GM18870 (cell line): ENCODE measurements at regions not wholly inside any gene's neighbourhood (a gene's known extent, or its start where the extent isn't known, plus 50 kb on each side); places are given as distances from the start of the nearest gene placed in this dataset.

Experiments used
- ATAC-seq: cut with Tn5 transposase; IDR thresholded peaks from one replicate; pipeline ENCODE4 v1.9.1; 2021; ENCODE audit warnings: moderate library complexity; ENCODE audit not compliant: unreplicated experiment

DNA sequence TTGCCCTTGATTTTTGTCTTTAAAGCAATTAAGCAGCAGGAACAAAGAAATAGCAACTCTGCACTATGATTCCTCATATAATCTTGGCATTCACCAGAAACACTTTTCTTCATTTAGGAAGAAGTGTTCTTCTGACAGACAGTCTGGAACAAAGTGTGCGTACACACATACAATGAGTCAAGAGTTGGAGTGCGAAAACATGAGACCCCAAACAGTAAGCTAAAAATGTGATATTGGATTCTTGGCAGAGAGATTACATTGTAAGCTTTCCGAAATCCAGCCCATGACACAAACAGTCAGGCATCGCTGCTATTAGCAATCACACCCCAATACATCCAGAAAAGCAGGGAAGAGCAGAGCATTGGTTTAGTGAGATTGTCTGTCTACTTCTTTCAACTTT is 306.7 kb upstream of the TBC1D5 start:
- ATAC-seq = no peak

DNA sequence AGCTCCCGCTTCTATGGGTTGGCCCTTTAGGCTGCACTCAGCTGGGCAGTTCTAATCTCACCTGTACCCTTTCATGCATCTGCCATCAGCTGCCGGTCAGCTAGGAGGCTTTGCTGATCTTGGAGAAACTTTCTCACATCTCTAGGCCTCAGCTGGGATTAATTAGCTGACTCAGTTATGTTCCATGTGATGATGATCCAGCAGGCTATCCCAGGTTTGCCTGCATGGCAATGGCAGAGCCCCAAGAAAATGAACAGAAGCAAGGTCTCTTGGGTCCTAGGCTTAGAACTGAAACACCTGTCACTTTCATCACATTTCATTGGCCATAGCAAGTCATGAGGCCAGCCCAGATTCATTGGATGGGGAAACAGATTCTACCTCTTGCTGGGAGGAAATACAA is 304.6 kb upstream of the TBC1D5 start:
- no peak for ATAC-seq

DNA sequence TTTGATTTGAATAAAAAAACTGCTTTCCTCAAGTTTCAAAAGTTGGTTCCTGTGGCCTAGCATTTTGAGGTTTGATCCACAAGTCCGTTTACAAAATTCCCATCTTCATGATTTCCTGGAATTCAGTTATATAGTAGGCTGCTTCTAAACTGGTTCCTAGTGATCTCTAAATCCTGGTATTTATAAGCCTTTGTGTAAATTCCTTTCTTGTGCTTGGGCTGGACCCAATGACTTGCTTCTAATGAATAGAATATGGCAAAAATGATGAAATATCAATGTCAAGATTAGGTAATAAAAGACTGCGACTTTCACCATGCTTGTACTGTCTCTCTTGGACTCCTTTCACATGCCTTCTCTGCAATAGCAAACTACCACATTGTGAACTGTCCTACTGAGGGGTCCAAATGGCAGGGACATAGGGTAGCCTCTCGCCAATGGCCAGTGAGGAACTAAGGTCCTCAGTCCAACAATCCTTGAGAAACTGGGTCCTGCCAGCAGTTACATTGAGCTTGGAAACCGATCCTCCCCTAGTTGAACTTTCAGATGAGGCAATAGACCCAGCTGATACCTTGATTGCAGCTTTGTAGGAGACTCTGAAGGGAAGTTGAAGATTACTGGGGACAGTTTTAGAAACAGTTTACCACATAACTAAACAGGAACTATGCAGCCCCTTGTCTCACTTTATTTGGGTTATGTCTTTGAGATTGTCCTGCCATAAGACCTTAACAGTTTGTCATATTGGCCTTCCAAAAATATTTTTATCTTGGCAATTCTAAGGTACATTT is 303.9 kb upstream of the TBC1D5 start:
- ATAC-seq = no peak

DNA sequence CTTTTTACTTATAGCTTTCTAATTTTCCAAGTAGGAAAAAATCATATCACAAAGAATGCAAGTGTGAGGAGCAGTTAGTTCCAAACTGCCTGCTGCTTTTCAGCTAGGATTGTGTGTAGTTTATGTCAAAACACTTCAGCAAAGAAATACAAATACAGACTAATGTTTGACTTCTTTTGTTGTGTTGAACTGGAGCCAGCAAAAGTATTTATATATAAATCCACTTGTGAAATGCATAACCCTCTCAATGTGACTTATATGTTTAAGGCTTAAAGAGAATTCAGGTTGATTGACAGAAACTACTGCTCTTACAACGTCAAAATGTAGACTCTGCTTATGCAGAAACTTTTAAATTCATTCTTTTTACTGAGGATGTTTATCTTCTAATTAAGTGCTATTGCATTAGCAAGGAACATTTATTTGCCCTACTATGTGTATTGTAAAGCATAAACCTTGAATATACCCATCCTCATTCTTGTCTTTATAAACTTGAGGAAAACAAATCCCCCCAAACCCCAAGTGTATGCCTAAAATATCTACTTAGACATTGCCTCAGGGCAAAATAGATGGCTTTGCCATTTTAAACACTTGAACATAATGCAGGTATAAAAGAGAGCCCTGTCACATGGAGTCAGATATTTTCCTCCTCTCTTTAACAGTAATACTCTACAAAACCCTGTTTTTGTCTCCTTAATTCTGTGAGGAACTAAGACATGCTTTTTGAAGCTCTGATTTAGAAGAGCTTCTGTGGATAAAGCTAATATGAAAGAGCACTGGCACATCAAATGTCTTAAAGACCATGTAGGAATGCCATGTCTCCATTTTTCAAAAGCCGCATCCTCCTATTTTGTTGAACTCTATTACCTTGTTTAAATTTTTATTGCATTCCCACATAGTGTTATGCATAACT is 302.8 kb upstream of the TBC1D5 start:
- ATAC-seq = no peak

DNA sequence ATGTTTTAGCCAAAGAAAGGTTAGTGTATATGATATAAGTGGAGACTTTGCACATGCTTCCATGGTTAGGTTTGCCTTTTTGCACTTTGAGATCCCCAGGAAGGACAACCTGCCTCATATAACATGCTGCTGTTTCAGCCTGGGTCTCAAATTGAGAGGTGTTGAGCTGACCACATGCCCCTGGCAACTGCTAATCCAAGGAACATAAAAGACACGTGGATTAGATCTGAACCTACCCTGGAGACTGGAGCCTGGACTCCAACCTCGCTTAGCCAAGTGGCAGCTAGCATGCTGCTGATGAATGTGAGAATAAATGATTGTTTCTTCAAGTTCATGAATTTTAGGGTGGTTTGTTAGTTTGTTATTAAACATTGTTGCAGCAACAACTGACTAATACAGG is 301.8 kb upstream of the TBC1D5 start:
- no peak for ATAC-seq

DNA sequence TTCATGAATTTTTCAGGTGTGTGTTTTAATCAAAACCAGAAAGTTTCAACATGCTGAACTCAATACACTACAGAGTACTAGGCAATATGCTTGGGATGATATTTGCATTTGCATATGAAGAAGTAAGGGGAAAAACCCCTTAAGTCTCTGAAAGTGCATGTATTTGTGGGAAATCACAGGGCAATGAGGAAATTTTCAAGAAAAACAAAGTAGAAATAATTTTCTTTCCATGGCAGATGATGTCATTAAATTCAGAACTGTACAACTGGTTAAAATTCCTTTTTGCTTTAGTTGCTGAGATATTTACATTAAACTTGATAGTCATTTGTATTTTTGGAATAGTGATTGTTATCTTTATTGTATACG is 294.0 kb upstream of the TBC1D5 start:
- no peak for ATAC-seq

DNA sequence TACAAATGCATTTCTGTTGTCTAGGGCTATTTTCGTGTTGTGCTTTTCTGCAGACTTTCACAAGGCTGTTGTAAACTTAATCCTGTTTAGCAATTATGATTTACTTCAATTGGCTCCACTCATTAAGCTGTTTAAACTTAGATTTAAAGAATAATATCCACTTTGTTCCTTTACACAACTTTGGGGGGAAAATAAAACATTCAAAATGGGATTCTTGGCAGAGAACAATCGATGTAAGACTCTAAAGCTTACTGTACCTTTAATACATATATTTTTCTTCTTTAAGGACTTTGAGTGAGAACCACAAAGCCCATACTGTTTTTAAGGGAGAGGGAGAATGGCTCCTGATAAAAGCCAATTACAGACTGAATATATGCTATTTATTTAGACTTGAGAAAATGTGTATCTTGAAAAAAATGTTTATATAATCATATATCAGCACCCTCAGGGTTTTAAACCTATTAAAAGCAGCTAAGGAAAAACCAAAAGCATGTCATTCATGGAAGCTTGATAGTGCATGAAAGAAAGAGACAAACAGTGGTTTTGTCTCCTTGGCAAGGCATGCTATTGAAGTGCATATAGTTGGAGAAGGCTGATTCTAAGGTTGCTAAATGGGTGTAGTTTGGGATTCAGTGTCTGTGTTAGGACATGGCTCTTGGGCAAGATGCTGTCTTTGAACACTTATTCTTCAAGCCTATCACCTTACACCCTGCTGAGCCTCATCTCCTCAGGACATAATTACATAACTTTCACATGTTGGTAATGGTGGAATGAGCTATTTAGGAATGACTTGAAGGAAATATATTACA is 293.4 kb upstream of the TBC1D5 start:
- no peak for ATAC-seq

DNA sequence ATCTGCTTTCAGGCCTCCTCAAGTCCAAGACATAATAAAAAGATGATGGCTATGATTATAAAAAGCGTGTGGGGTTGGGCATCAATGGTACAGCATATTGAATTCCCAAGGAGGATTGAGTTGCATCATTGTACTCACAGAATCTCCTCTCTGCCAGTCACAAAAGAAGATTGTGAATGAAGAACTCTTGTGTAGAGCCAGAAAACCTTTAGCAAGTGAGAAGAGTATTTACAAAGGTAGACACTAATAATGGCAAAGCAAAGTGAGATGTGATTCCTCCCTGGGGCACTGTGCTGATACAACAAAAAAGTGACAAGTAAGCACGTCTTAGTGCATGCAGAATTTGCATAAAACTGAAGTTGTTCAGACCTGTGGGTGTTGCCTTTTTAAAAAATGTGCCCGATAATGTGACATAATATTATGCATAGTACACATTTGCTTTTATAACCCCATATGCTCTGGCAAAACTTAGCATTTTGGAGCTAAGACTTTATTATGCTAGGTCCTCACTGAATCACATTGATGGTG is 291.2 kb upstream of the TBC1D5 start:
- ATAC-seq = no peak

DNA sequence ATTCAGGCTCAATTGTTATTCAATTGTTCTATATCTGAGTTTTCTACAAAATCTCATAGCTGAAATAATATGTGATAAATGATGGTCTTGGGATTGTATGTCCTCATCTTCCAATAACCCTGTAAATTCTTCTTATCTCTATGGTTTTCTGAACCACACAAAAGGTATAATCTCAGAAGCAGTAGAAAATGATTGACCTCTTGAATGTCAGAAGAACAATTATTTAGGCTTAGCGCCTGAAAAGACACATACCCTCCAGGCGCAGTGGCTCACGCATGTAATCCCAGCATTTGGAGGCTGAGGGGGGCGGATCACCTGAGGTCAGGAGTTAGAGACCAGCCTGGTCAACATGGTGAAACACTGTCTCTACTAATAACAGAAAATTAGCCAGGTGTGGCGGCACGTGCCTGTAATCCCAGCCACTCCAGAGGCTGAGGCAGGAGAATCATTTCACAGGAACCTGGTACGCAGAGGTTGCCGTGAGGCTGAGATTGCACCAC is 288.0 kb upstream of the TBC1D5 start:
- ATAC-seq = no peak

DNA sequence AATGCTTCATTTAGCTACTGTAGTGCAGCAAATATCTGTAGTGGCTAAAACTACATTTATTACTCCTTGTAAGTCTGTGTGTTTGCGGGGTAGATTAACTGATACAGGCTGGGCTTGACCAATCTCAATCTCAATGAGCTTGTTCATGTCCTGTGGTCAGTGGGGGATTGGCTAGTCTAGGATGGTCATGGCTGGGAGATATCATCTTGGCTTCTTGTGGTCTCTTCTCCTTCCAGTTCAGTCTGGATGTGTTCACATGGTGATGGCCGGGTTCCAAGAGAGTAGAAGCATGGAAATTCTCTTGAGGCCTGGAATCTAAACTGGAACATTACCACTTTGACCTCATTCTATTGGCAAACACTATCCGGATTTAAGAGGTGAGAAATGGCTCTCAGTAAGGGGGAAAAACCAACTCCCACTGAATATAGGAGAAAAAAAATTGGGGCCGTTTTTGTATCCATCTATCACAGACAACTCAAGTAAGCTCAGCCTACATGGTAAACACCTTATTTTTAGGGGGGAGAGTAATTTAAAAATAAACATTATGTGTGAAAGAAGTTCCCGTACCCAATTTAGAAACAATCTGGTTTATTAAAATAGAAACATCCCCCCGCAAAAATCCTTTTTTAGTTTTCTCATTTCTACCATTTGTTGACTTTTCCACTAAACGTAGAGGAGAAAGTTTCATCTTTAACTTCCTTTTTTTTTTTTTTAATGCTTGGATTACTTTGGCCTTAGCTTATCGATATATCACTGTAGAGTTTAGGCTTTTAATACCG is 284.9 kb upstream of the TBC1D5 start:
- ATAC-seq = no peak

DNA sequence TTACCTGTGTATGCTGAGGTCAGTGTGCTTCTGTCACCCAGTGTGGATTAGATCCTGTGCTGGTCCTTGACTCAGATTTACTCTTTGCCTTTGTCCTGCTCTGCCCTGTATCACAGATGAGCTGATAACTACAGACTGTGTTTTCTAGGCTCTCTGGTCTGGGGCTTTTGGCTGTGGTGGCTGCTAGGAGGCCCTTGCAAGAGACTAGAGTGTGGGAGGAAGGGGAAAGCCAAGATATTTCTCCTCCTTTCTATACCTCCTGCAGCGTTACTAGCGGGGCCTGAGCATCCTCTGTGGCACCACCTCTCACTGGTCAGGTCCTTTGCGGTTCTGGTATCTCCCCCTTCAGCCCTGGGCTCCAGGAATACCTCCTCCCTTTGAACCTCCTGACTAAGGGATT is 282.3 kb upstream of the TBC1D5 start:
- ATAC-seq = no peak

DNA sequence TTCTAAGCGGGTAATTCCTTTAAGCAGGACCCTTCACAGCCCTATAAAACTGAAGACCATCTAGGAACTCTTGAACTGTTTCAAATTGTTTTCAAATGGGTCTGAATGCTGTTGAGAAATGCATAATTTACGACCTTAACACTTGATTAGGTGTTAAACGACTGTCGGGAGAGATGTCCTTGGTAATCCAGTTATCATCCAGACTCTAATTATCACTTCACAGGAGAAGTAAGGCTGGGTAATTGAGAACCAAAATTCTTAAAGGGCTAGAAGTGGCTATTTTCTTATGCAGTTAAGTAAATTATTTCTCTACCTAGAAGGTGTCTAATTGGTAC is 276.7 kb upstream of the TBC1D5 start:
- ATAC-seq = no peak

DNA sequence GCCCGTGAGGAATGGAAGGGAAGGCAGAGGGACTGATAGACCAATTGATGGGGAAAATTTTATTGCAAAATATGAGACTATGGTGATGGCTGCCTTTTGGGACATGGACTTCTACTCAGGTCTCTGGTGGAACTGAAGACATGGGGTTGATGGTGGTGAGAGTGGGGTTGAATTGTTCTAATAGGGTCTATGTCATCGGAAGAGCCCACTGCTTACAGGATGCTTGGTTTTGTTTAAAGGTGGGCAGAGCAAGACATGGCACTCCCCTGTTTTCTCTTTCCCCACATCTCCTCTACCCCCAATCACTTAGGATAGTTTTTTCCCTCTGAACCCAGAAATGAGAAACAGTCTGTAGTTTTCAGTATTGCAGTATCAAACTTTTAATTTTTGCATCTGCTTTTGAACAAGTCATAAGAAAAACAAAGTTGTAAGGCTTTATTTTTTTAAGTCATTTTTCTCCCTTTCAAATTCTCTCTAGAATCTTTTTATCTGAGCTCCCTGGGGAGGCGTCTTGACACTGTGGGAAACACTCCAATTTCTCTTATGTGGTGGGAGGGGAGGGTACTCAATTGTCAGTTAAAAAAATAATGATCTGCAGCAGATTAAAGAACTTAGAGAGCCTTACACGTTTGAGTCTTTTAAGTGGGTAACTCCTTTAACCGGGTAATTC is 276.2 kb upstream of the TBC1D5 start:
- ATAC-seq = no peak

DNA sequence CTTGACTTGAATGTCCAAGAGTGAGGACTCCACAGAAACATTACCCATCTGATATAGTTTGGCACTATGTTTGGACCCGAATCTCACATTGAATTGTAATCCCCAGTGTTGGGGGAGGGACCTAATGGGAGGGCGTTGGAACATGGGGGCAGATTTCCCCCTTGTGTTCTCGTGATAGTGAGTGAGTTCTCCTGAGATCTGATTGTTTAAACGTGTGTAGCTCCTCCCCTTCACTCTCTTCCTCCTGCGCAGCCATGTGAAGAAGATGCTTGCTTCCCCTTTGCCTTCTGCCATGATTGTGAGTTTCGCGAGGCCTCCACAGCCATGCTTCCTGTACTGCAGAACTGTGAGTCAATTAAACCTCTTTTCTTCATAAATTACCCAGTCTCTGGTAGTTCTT is 273.9 kb upstream of the TBC1D5 start:
- ATAC-seq = no peak

DNA sequence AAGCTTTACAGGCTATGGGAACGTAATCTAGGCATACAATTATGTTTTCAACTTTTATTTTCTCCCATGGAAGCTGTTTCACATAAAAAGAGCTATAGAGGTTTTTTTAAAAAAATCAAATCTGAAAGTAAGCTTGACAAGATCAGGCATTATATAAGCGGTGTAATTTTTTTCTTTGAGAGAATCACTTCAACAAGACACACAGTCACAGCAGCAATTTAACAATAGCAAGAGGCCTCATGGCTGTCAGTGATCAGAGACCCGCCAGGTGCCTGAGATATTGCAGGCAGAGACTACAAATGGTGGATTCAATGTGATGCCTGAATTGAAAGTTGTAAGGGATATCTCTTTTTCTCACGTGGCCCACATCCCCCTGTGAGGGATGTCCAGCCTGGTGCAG is 270.5 kb upstream of the TBC1D5 start:
- no peak for ATAC-seq

DNA sequence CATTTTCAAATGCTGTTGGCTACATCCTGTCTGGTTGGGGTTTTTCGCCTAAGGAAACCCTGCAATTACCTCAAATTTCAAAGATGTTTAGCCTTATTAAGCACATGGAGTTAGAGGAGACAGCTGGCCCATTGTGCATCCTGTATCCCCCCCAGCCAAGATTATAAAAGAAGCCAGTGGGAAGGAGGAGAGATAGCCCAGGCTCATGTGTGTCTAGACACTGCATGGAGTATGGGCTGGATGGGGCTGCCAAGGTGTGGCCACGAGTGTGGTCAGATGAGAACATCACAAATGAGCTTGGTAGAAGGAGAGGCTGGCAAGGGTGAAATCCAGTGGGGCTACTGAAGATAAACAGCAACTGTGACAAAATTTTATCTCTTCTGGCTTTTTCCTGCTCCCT is 270.0 kb upstream of the TBC1D5 start:
- ATAC-seq = no peak

DNA sequence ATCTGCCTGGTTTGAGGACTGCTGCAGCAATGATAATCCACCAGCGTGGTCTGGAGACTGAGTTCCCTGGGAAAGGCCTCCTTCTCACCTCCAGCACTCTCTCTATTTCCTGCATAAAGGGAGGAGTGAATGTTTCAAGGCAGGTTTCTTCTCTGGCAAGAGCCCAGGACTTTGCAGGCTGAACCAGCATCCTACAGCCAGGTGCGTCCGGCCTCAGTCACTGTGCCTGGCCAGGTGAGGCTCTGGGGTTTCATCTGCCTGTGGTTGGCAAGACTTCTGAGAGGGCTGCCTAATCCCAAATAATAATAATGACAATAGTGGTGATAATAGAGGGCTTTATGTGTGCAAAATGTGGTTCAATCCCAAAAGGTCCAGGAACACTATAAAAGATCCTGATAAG is 269.0 kb upstream of the TBC1D5 start:
- ATAC-seq = no peak

DNA sequence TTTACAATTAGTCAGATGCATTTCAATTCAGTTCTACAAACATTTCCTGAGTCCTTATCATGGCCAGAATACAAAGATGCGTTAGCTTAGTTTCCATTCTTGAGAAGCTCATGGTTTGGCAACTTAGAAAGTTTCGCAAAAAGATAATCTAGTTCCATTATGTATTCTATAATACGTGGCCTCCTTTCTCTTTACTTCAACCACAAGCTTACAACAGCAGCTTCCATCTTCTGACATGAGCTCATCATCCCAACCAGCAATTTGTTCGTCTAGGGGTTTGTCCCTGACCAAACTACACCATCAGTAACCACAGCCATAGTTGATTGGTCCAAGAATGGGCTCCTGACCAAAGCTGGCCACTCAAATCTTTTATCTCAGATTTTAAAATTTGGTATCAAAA is 267.6 kb upstream of the TBC1D5 start:
- no peak for ATAC-seq

DNA sequence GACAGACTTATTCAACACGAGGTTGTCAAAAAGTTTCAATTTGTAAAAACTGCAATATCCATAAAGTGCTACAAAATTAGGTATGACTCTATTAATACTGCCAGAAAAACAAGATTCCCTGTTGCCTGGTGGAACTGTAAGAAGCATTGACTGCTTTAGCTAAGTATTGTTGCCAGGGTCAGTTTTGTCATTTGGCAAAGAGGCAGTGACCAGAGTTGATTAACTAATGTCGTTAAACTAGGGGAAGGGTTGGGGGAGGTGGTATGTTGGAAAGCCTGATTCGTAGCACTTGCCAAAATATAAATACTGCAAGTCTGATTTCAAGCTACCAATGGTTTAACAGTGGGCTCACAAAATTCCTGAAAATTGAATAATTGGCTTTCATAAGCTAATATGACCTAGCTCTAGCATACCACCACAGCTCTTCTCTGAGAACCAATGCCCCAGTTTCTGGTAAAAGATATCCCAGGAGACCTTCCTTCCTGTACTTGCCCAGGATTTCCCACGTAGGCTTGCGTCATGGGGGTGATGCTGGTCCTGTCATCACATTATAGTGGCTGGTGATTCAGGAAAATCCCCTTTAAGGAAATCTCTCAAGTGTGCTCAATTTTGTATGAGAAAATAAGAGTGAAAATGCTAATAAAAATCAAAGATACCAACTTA is 266.4 kb upstream of the TBC1D5 start:
- no peak for ATAC-seq
